WERI-Rb-1 (cell line): ENCODE measurements at regions not wholly inside any gene's neighbourhood (a gene's known extent, or its start where the extent isn't known, plus 50 kb on each side); places are given as distances from the start of the nearest gene placed in this dataset.

Experiments used
- DNase-seq: peaks from one replicate; pipeline ENCODE4 v3.0.0-alpha.2; 2020
- H3K27ac ChIP-seq: fragments of 250-450 bp; sonication (Bioruptor Pico); 2 replicates; pipeline ENCODE4 v1.5.1; 2020; ENCODE audit warnings: mild to moderate bottlenecking, moderate library complexity
- H3K27me3 ChIP-seq: fragments of 250-450 bp; sonication (Bioruptor Pico); 2 replicates; pipeline ENCODE4 v1.5.1; 2021; ENCODE audit warnings: mild to moderate bottlenecking, low read depth, moderate library complexity; ENCODE audit not compliant: insufficient read depth, severe bottlenecking
- H3K36me3 ChIP-seq: fragments of 250-450 bp; sonication (Bioruptor Pico); 2 replicates; pipeline ENCODE4 v1.5.1; 2020; ENCODE audit warnings: mild to moderate bottlenecking, moderate library complexity
- H3K4me3 ChIP-seq: 2 replicates; pipeline ENCODE4 v1.5.1; 2011; ENCODE audit warnings: low read depth, mild to moderate bottlenecking, control low read depth, low read length
- H3K9me3 ChIP-seq: fragments of 250-450 bp; sonication (Bioruptor Pico); 2 replicates; pipeline ENCODE4 v1.5.1; 2021; ENCODE audit warnings: mild to moderate bottlenecking, moderate library complexity; ENCODE audit not compliant: severe bottlenecking
- CTCF ChIP-seq: IDR thresholded peaks from 2 replicates; pipeline ENCODE4 v1.5.1; 2011; ENCODE audit warnings: low read depth, mild to moderate bottlenecking, control low read depth, inconsistent platforms, low read length

GRCh38 chr2:117656546-117656945 lies 157.9 kb upstream of the DDX18 start:
- TF ChIP-seq CTCF = no peak
- no peak for DNase-seq
- H3K4me3 ChIP-seq = no peak overlapping the region
- H3K36me3 ChIP-seq = no peaks in the 10 kb centered on the region
- no peaks in the 10 kb centered on the region for H3K9me3 ChIP-seq
- H3K27ac ChIP-seq = no peak overlapping the region
- H3K27me3 ChIP-seq = peaks cover 57% of the 10 kb centered on the region

- Histone ChIP-seq H3K9me3 (no peaks in the 10 kb centered on the region), H3K36me3 (no peaks in the 10 kb centered on the region), H3K27me3 (peaks cover 89% of the 10 kb centered on the region), H3K27ac (no peak overlapping the region), H3K4me3 (no peak overlapping the region)
- no peak for TF ChIP-seq CTCF
- no peak for DNase-seq
Measured at GRCh38 chr2:117661619-117662018, 152.9 kb upstream of the DDX18 start.

GRCh38 chr2:117674172-117674571 lies 140.3 kb upstream of the DDX18 start:
- TF ChIP-seq CTCF = no peak
- Histone ChIP-seq H3K9me3 (no peaks in the 10 kb centered on the region), H3K36me3 (no peaks in the 10 kb centered on the region), H3K27ac (no peak overlapping the region), H3K27me3 (peaks cover 75% of the 10 kb centered on the region), H3K4me3 (no peak overlapping the region)
- no peak for DNase-seq

- DNase-seq = no peak
- no peak overlapping the region for H3K4me3 ChIP-seq
- peaks cover 57% of the 10 kb centered on the region for H3K27me3 ChIP-seq
- no peaks in the 10 kb centered on the region for H3K36me3 ChIP-seq
- H3K27ac ChIP-seq = no peak overlapping the region
- H3K9me3 ChIP-seq = peaks cover 4% of the 10 kb centered on the region
- TF ChIP-seq CTCF = no peak
Measured at GRCh38 chr2:117679952-117680351, 134.5 kb upstream of the DDX18 start.

- Histone ChIP-seq H3K27ac (no peak overlapping the region), H3K9me3 (peaks cover 4% of the 10 kb centered on the region), H3K4me3 (no peak overlapping the region), H3K36me3 (no peaks in the 10 kb centered on the region), H3K27me3 (peaks cover 59% of the 10 kb centered on the region)
- DNase-seq = no peak
- no peak for TF ChIP-seq CTCF
Measured at GRCh38 chr2:117684919-117685318, 129.6 kb upstream of the DDX18 start.

GRCh38 chr2:117686699-117687098 lies 127.8 kb upstream of the DDX18 start:
- H3K27ac ChIP-seq = no peak overlapping the region
- peaks cover 66% of the 10 kb centered on the region for H3K27me3 ChIP-seq
- H3K36me3 ChIP-seq = no peaks in the 10 kb centered on the region
- H3K4me3 ChIP-seq = no peak overlapping the region
- no peak for TF ChIP-seq CTCF
- no peaks in the 10 kb centered on the region for H3K9me3 ChIP-seq
- no peak for DNase-seq
